ENCODE measurements at regions not wholly inside any gene's neighbourhood (a gene's known extent, or its start where the extent isn't known, plus 50 kb on each side); places are given as distances from the start of the nearest gene placed in this dataset.
"Not testable (repeated sequence)": the region's sequence is repeated elsewhere in the genome, so short reads cannot be mapped to it uniquely, and the experiment has no call there.

GRCh38 chr20:56698297-56698696, 69.2 kb downstream of the TFAP2C start:
- no peak overlapping the region for H3K4me3 ChIP-seq (ENCODE audit: low read depth, low read length)
- no peak for DNase-seq (ENCODE audit: low read depth)
- TF ChIP-seq, protein P1, sequence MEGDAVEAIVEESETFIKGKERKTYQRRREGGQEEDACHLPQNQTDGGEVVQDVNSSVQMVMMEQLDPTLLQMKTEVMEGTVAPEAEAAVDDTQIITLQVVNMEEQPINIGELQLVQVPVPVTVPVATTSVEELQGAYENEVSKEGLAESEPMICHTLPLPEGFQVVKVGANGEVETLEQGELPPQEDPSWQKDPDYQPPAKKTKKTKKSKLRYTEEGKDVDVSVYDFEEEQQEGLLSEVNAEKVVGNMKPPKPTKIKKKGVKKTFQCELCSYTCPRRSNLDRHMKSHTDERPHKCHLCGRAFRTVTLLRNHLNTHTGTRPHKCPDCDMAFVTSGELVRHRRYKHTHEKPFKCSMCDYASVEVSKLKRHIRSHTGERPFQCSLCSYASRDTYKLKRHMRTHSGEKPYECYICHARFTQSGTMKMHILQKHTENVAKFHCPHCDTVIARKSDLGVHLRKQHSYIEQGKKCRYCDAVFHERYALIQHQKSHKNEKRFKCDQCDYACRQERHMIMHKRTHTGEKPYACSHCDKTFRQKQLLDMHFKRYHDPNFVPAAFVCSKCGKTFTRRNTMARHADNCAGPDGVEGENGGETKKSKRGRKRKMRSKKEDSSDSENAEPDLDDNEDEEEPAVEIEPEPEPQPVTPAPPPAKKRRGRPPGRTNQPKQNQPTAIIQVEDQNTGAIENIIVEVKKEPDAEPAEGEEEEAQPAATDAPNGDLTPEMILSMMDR (IDR thresholded peaks at IDR 0.05; ENCODE audit: insufficient read depth, low read depth, low read length, missing control alignments), result no peak

- TF ChIP-seq, protein P1 (IDR thresholded peaks at IDR 0.05; ENCODE audit: insufficient read depth, low read depth, low read length, missing control alignments), result no peak
- H3K4me3 ChIP-seq (ENCODE audit: low read depth, low read length), result no peak overlapping the region
- no peak for DNase-seq (ENCODE audit: low read depth)
Observed at GRCh38 chr20:56698749-56699148, 69.6 kb downstream of the TFAP2C start.

GRCh38 chr20:56702931-56703840, 74.1 kb downstream of the TFAP2C start:
- H3K4me3 ChIP-seq (ENCODE audit: low read depth, low read length), result no peak overlapping the region
- TF ChIP-seq, protein P1 (IDR thresholded peaks at IDR 0.05; ENCODE audit: insufficient read depth, low read depth, low read length, missing control alignments), result no peak
- DNase-seq (ENCODE audit: low read depth), result no peak

- no peak overlapping the region for H3K4me3 ChIP-seq (ENCODE audit: low read depth, low read length)
- DNase-seq (ENCODE audit: low read depth), result no peak
- TF ChIP-seq, protein P1 (IDR thresholded peaks at IDR 0.05; ENCODE audit: insufficient read depth, low read depth, low read length, missing control alignments), result no peak
Observed at GRCh38 chr20:56706867-56707360, 77.8 kb downstream of the TFAP2C start.

DNA sequence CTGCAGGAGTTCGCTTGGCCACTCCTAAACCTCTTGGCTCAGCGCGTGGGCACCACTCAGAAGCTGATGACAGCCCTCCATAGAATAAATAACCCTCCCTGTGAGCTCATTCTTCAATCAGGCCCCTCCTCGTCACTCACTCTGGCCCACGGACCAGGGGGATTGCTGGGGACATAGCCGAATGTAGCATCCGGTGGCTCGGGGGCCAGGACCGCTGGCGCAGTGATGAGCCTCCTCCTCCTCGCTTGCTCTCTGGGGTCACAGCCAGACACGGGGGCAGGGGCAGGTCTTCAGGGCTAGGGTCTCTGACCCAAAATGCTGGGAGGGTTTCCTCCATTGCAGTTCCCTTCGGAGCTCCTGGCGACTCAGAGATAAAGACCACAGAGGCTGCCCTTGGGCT, 79.9 kb downstream of the TFAP2C start:
- H3K4me3 ChIP-seq (ENCODE audit: low read depth, low read length), result no peak overlapping the region
- DNase-seq (ENCODE audit: low read depth), result no peak
- TF ChIP-seq, protein P1 (IDR thresholded peaks at IDR 0.05; ENCODE audit: insufficient read depth, low read depth, low read length, missing control alignments), result no peak

GRCh38 chr20:56710125-56710524, 81.0 kb downstream of the TFAP2C start:
- no peak overlapping the region for H3K4me3 ChIP-seq (ENCODE audit: low read depth, low read length)
- TF ChIP-seq, protein P1 (IDR thresholded peaks at IDR 0.05; ENCODE audit: insufficient read depth, low read depth, low read length, missing control alignments), result no peak
- no peak for DNase-seq (ENCODE audit: low read depth)

DNA sequence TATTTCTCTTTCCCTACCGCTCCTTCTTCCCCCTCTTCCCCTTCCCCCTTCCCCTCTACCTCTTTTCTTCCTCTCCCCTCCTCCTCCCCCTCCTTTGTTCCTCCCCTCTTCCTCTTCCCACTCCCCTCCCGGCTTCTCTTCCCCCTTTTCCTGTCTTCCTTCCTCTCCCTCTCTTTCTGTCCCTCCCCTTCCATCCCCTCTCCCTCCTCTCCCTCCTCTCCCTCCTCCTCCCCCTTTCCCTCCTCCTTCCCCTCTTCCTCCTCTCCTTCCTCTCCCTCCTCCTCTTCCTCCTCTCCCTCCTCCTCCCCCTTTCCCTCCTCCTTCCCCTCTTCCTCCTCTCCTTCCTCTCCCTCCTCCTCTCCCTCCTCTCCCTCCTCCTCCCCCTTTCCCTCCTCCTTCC, 81.5 kb downstream of the TFAP2C start:
- DNase-seq (ENCODE audit: low read depth); H3K4me3 ChIP-seq (ENCODE audit: low read depth, low read length): not testable (repeated sequence)
